WI38 (cell line): ENCODE measurements at regions not wholly inside any gene's neighbourhood (a gene's known extent, or its start where the extent isn't known, plus 50 kb on each side); places are given as distances from the start of the nearest gene placed in this dataset.

Experiments
- H3K4me3 ChIP-seq: 2 replicates; pipeline ENCODE4 v1.5.1; 2011; ENCODE audit warnings: low read depth, mild to moderate bottlenecking, control low read depth, low read length
- TF ChIP-seq, protein P1 (sequence below): IDR thresholded peaks from 2 replicates; pipeline ENCODE4 v1.5.1; 2012; ENCODE audit warnings: low read depth, mild to moderate bottlenecking, control low read depth, low read length

DNA sequence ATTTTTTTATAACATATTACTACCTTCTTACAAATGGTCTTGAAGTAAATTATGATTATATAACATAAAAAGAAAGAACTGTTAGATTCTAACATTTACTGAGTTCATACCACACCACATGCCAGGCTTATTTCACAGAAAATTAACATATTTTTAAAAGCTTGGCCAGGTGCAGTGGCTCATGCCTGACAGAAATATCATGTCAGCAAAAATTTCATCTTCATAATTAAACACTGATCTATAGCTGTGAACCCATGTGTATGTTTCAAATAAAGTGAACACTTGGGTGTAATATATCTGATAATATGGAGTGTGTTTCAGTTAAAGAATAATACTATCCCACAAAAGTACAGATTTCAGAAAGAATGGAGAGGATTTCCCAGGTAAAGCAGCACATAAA is 296.5 kb downstream of the SI start:
- TF ChIP-seq, protein P1, sequence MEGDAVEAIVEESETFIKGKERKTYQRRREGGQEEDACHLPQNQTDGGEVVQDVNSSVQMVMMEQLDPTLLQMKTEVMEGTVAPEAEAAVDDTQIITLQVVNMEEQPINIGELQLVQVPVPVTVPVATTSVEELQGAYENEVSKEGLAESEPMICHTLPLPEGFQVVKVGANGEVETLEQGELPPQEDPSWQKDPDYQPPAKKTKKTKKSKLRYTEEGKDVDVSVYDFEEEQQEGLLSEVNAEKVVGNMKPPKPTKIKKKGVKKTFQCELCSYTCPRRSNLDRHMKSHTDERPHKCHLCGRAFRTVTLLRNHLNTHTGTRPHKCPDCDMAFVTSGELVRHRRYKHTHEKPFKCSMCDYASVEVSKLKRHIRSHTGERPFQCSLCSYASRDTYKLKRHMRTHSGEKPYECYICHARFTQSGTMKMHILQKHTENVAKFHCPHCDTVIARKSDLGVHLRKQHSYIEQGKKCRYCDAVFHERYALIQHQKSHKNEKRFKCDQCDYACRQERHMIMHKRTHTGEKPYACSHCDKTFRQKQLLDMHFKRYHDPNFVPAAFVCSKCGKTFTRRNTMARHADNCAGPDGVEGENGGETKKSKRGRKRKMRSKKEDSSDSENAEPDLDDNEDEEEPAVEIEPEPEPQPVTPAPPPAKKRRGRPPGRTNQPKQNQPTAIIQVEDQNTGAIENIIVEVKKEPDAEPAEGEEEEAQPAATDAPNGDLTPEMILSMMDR = no peak

DNA sequence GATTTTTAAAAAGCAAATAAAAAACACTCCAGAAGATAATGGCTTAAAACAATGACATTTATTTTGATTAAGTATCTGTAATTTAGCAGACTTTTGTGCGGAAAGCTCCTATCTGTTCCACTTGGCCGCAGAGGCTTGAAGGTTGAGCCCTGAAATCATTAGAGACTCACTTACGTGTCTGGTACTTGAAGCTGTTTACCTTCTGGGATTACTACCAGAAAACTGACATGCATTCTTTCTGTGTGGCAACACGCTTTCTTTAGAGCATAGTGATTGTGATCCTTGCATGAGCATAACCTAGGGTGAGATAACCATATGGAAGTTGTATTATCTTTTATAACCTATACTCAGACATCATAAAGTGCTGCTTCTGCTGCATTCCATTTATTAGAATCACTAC is 298.5 kb downstream of the SI start:
- TF ChIP-seq, protein P1 = no peak
- no peak overlapping the region for H3K4me3 ChIP-seq

More for the DNA sequence above, 296.5 kb downstream of the SI start:
- no peak overlapping the region for H3K4me3 ChIP-seq

DNA sequence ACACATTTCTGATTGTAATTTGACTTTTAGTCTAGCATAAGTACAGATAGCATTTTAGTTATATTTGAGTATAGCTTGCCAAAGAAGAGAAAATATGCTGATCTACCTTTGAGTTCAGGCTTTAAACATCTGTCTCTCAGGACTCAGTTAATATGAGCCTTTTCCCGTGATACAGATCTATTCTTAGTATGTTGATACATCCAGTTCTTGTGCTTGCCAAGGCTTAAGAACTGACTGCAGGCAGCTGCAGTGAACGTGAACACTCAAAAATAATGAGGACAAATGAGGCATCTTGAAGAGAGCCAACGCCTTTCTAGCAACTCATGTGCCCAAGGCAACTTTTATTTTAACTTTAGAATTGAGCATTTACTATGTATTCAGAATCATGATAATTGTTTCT is 325.5 kb downstream of the SI start:
- no peak overlapping the region for H3K4me3 ChIP-seq
- TF ChIP-seq, protein P1 = no peak

DNA sequence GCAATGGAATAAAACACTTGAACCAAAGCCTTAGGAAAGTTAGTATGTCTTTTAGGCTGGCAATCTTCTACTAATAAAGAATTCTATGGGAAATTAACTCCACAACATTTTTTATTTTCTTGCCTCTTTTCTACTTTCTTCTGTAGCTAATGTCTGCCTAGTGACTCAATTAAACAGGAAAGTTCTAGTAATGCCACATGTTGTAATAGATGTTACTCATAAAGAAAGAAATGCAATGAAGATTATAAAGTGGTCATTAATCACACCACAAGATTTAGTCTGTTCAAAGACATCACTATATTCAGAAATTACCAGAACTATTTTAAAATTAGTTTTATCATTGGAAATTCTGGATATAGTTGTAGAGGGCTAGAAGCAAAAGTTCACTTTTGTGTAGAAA is 329.7 kb downstream of the SI start:
- TF ChIP-seq, protein P1 = no peak

DNA sequence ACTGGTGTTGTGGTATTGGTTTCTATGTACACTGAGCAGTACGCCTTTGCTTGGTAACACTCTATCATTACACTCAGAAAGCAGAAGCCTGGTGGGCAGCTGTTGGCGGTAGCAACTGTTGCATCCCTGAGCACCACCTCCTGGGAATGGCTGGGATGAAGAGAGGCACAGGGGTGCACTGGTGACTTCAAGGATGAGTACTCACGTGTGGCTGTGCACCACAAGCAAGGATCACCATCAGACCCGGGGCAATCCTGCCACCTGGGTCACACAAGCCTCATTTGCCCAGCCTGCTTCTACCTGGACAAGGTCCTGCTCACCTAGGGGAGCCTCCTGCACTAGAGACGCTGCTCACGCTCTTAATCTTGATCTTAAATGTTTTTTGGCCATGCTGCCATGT is 336.4 kb downstream of the SI start:
- H3K4me3 ChIP-seq = no peak overlapping the region
- TF ChIP-seq, protein P1 = no peak

More for the DNA sequence above, 329.7 kb downstream of the SI start:
- no peak overlapping the region for H3K4me3 ChIP-seq

DNA sequence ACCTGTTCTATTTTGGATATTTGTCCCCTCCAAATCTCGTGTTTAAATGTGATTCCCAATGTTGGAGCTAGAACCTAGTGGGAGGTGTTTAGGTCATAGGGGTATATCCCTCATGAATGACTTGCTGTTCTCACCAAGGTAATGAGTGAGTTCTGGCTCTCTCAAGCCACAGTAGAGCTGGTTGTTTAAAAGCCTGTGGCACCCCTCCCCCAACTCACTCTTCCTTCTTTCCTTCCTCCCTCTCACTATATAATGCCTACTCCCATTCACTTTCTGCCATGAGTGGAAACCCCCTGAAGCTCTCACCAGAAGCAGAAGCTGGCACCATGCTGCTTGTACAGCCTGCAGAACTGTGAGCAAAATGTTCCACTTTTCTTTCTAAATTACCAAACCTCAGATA is 341.1 kb downstream of the SI start:
- TF ChIP-seq, protein P1 = no peak
- no peak overlapping the region for H3K4me3 ChIP-seq

DNA sequence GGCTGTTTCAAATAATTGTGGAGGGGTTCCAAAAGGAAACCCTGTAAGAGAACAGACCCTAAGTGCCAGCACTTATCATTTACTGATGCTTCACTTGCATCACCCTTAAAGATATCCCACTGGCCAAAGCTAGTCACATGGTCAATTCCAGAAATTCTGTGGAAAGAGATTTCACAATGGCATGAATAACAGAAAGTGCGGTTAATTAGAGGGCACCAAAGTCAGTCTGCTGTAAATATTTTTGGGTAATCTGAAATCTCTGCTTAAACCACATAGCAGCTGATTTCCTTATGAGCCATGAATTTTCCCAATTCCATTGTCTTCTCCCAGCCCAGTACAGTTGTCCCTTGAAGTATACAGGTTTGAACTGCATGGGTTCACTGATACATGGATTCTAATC is 346.1 kb downstream of the SI start:
- TF ChIP-seq, protein P1 = no peak
- H3K4me3 ChIP-seq = no peak overlapping the region
